ENCODE measurements at regions not wholly inside any gene's neighbourhood (a gene's known extent, or its start where the extent isn't known, plus 50 kb on each side); places are given as distances from the start of the nearest gene placed in this dataset.

DNA sequence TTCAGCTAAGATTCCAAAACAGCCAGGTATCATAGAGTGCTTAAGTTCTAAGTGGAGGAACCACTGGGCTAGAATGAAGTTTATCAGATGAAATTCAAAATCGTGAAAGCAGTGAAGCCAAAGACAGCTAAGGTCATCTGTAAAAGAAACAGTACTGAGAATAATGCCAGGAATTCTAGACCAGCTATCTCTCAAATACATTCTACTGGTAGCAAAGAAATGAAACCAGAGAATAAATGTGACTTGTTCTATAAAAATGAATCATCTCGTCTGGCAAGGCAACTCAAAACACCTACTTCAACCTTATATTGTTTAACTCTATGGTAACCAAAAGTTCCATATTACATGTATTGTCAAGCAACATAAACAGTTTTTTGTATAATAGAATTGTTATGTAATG is 51.3 kb upstream of the RGMB start:
- TF ChIP-seq, protein P1, sequence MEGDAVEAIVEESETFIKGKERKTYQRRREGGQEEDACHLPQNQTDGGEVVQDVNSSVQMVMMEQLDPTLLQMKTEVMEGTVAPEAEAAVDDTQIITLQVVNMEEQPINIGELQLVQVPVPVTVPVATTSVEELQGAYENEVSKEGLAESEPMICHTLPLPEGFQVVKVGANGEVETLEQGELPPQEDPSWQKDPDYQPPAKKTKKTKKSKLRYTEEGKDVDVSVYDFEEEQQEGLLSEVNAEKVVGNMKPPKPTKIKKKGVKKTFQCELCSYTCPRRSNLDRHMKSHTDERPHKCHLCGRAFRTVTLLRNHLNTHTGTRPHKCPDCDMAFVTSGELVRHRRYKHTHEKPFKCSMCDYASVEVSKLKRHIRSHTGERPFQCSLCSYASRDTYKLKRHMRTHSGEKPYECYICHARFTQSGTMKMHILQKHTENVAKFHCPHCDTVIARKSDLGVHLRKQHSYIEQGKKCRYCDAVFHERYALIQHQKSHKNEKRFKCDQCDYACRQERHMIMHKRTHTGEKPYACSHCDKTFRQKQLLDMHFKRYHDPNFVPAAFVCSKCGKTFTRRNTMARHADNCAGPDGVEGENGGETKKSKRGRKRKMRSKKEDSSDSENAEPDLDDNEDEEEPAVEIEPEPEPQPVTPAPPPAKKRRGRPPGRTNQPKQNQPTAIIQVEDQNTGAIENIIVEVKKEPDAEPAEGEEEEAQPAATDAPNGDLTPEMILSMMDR (IDR thresholded peaks at IDR 0.05; ENCODE audit: poor library complexity) = no peak
- TF ChIP-seq EZH2 (IDR thresholded peaks at IDR 0.05; ENCODE audit: borderline replicate concordance) = no peak
- no peak for TF ChIP-seq EZH2phosphoT487 (IDR thresholded peaks at IDR 0.05; ENCODE audit: low read depth, severe bottlenecking, unreplicated experiment)
